GM21723 (cell line): ENCODE measurements at regions not wholly inside any gene's neighbourhood (a gene's known extent, or its start where the extent isn't known, plus 50 kb on each side); places are given as distances from the start of the nearest gene placed in this dataset.
"Not testable (repeated sequence)": the region's sequence is repeated elsewhere in the genome, so short reads cannot be mapped to it uniquely, and the experiment has no call there.

Source experiments
- ATAC-seq: cut with Tn5 transposase; IDR thresholded peaks from one replicate; pipeline ENCODE4 v1.9.1; 2021; ENCODE audit warnings: mild to moderate bottlenecking, moderate library complexity; ENCODE audit not compliant: unreplicated experiment

GRCh38 chr2:6183226-6183625, 491.0 kb downstream of the SOX11 start:
- no peak for ATAC-seq

GRCh38 chr2:6184532-6185292, 492.5 kb downstream of the SOX11 start:
- no peak for ATAC-seq

GRCh38 chr2:6186332-6187151, 494.4 kb downstream of the SOX11 start:
- no peak for ATAC-seq

GRCh38 chr2:6196449-6196848, 504.3 kb downstream of the SOX11 start:
- ATAC-seq = no peak

- not testable (repeated sequence) for ATAC-seq
These were observed 506.3 kb downstream of the SOX11 start for GRCh38 chr2:6198370-6198919.

GRCh38 chr2:6202756-6203155, 510.6 kb downstream of the SOX11 start:
- no peak for ATAC-seq

- ATAC-seq = no peak
These were observed 511.2 kb downstream of the SOX11 start for GRCh38 chr2:6203291-6203959.

- no peak for ATAC-seq
These were observed 514.7 kb downstream of the SOX11 start for GRCh38 chr2:6206882-6207281.

- no peak for ATAC-seq
These were observed 519.1 kb downstream of the SOX11 start for GRCh38 chr2:6211236-6211635.

- ATAC-seq = no peak
These were observed 520.3 kb downstream of the SOX11 start for GRCh38 chr2:6212491-6212890.

GRCh38 chr2:6213056-6213780, 521.0 kb downstream of the SOX11 start:
- no peak for ATAC-seq

- no peak for ATAC-seq
These were observed 522.3 kb downstream of the SOX11 start for GRCh38 chr2:6214471-6214870.

GRCh38 chr2:6215053-6215452, 522.9 kb downstream of the SOX11 start:
- ATAC-seq = no peak

GRCh38 chr2:6216234-6216633, 524.0 kb downstream of the SOX11 start:
- ATAC-seq = no peak

GRCh38 chr2:6218926-6219325, 526.7 kb downstream of the SOX11 start:
- ATAC-seq = no peak

- ATAC-seq = no peak
These were observed 527.7 kb downstream of the SOX11 start for GRCh38 chr2:6219906-6220305.

GRCh38 chr2:6222296-6222695, 530.1 kb downstream of the SOX11 start:
- no peak for ATAC-seq

GRCh38 chr2:6224267-6224666, 532.1 kb downstream of the SOX11 start:
- ATAC-seq = peak; percentile 78

- no peak for ATAC-seq
These were observed 536.1 kb downstream of the SOX11 start for GRCh38 chr2:6228251-6228650.

GRCh38 chr2:6231166-6231565, 539.0 kb downstream of the SOX11 start:
- no peak for ATAC-seq

GRCh38 chr2:6233993-6234392, 541.8 kb downstream of the SOX11 start:
- ATAC-seq = no peak
